K562 (cell line): ENCODE measurements at regions not wholly inside any gene's neighbourhood (a gene's known extent, or its start where the extent isn't known, plus 50 kb on each side); places are given as distances from the start of the nearest gene placed in this dataset.

Experiments used
- ATAC-seq: fragments of 200-7000 bp; cut with Tn5 transposase; 3 replicates; pipeline ENCODE4 v1.9.1; 2020; ENCODE audit warnings: moderate library complexity
- BruUV-seq: library from RNA; stranded (reverse); fragments of 400-500 nt; replicated peaks from 2 replicates; lab custom pipeline; 2021; lab: Mats Ljungman, UMichigan
- CTCF ChIA-PET: fragments of 300-600 bp; formaldehyde crosslinking; extraction: SDS; loops from one replicate; lab custom pipeline; 2021; ENCODE audit warnings: low intra/inter-chr PET ratio; lab: Yijun Ruan, JAX
- POLR2A ChIA-PET: fragments of 300-600, 350-650 bp; sonication (Branson Sonifier 250); formaldehyde crosslinking; extraction: SDS; loops from one replicate; lab custom pipeline; 2021; ENCODE audit warnings: antibody characterized with exemption, inconsistent platforms; lab: Yijun Ruan, JAX
- DNase-seq, 4 experiments: peaks; one replicate each; pipeline versions ENCODE4 v3.0.0 to v3.0.0-alpha.2; 2011 to 2018; ENCODE audit warnings: low spot score in 3 of 4, mixed read lengths in 3 of 4; ENCODE audit errors: extremely low read depth in 1 of 4
- FAIRE-seq: peaks from 2 replicates; lab custom pipeline; 2011; peaks lifted over from hg19 to GRCh38; lab: Jason Lieb, UNC
- H2AFZ ChIP-seq: 2 replicates; pipeline ENCODE4 v1.6.0; 2011; ENCODE audit warnings: low read depth, low read length, control low read depth, inconsistent platforms
- H3K27ac ChIP-seq: fragments of 200-600 bp; 3 replicates; pipeline ENCODE4 v1.8.0; 2011; ENCODE audit warnings: low read depth, mild to moderate bottlenecking, control low read depth, inconsistent platforms, low read length, moderate library complexity, mixed read lengths; ENCODE audit errors: extremely low read depth
- H3K27me3 ChIP-seq, 2 experiments: fragments of 300-600 bp in 1 of 2; 2 replicates in 1 of 2; 3 replicates in 1 of 2; pipeline versions ENCODE4 v1.6.0 to v1.8.0; 2011; ENCODE audit warnings: inconsistent platforms in 2 of 2, low read length in 2 of 2, mild to moderate bottlenecking in 1 of 2, mixed read lengths in 1 of 2, moderate library complexity in 1 of 2; ENCODE audit not compliant: control insufficient read depth in 2 of 2, insufficient read depth in 2 of 2
- H3K36me3 ChIP-seq: fragments of 300-600 bp; 3 replicates; pipeline ENCODE4 v1.8.0; 2011; ENCODE audit warnings: mild to moderate bottlenecking, low read length, inconsistent platforms; ENCODE audit not compliant: control insufficient read depth, insufficient read depth
- H3K4me1 ChIP-seq, 2 experiments: fragments of 200-600 bp in 1 of 2; replicated peaks in 1 of 2; 2 replicates in 1 of 2; 3 replicates in 1 of 2; pipeline versions ENCODE4 v1.5.1 to v1.8.0; 2011; ENCODE audit warnings: inconsistent platforms in 2 of 2, low read length in 2 of 2, mild to moderate bottlenecking in 1 of 2, mixed read lengths in 1 of 2, moderate library complexity in 1 of 2; ENCODE audit not compliant: control insufficient read depth in 2 of 2, insufficient read depth in 2 of 2
- H3K4me2 ChIP-seq: 2 replicates; pipeline ENCODE4 v1.6.1; 2011; ENCODE audit warnings: low read length, control low read depth, inconsistent platforms, mixed read lengths; ENCODE audit not compliant: insufficient read depth
- H3K4me3 ChIP-seq: fragments of 200-600 bp; sonication (generic), shearing (Covaris generic); 2 replicates; pipeline ENCODE4 v1.5.1; 2016; ENCODE audit warnings: control low read depth, inconsistent platforms
- H3K79me2 ChIP-seq: fragments of 200-600 bp; 3 replicates; pipeline ENCODE4 v1.8.0; 2011; ENCODE audit warnings: low read length, inconsistent platforms; ENCODE audit not compliant: control insufficient read depth, insufficient read depth
- H3K9ac ChIP-seq, 2 experiments: 2 replicates each; pipeline versions ENCODE4 v1.6.0 to v1.6.1; 2011; ENCODE audit warnings: low read depth in 2 of 2, low read length in 2 of 2, control low read depth in 1 of 2, inconsistent platforms in 1 of 2, mild to moderate bottlenecking in 1 of 2, mixed read lengths in 1 of 2; ENCODE audit not compliant: insufficient read depth in 1 of 2
- H3K9me1 ChIP-seq: one replicate; pipeline ENCODE4 v1.6.0; 2011; ENCODE audit warnings: inconsistent platforms, mild to moderate bottlenecking, low read length, moderate library complexity; ENCODE audit not compliant: control insufficient read depth, insufficient read depth
- H3K9me3 ChIP-seq: replicated peaks from 2 replicates; pipeline ENCODE4 v1.5.1; 2011; ENCODE audit warnings: low read depth, low read length, inconsistent platforms; ENCODE audit not compliant: control insufficient read depth, insufficient read depth
- H4K20me1 ChIP-seq: replicated peaks from 2 replicates; pipeline ENCODE4 v1.6.1; 2011; ENCODE audit warnings: low read length, inconsistent platforms, mixed read lengths; ENCODE audit not compliant: control insufficient read depth, insufficient read depth
- ARID3B ChIP-seq: fragments of 250-450 bp; sonication (Bioruptor Pico); IDR thresholded peaks from 2 replicates; pipeline ENCODE4 v1.4.0; 2020; ENCODE audit warnings: borderline replicate concordance
- ATF7 ChIP-seq: fragments of 450-650 bp; IDR thresholded peaks from 2 replicates; pipeline ENCODE4 v1.7.1; 2014; ENCODE audit warnings: mild to moderate bottlenecking, moderate library complexity
- CREBBP ChIP-seq: IDR thresholded peaks from one replicate; pipeline ENCODE4 v1.6.1; 2012; ENCODE audit warnings: low read depth, mild to moderate bottlenecking, control low read depth, inconsistent platforms, low read length
- DIDO1 ChIP-seq: fragments of 450-650 bp; IDR thresholded peaks from 2 replicates; pipeline ENCODE4 v1.6.1; 2016; ENCODE audit warnings: low read depth, missing biosample characterization, missing genetic modification characterization
- NFIX ChIP-seq: fragments of 250-450 bp; sonication (Bioruptor Pico); IDR thresholded peaks from 2 replicates; pipeline ENCODE4 v1.4.0; 2020; ENCODE audit warnings: low read depth, mild to moderate bottlenecking, moderate library complexity
- PURB ChIP-seq: sonication (generic); formaldehyde crosslinking; IDR thresholded peaks from 2 replicates; pipeline ENCODE4 v1.9.0; 2021; ENCODE audit warnings: low read depth, mild to moderate bottlenecking, missing genetic modification reagents
- RBM39 ChIP-seq: fragments of 200-400 bp; formaldehyde crosslinking; optimal IDR thresholded peaks from 2 replicates; pipeline ENCODE3; 2018; ENCODE audit warnings: low read depth, low read length
- SIRT6 ChIP-seq: IDR thresholded peaks from one replicate; pipeline ENCODE4 v1.6.1; 2012; ENCODE audit warnings: low read depth, mild to moderate bottlenecking, control low read depth, inconsistent platforms, low read length, moderate library complexity
- TBP ChIP-seq: optimal IDR thresholded peaks from 2 replicates; pipeline ENCODE3; 2011; ENCODE audit warnings: low read depth, low read length, improper control_type of control experiment
- TRIM28 ChIP-seq: fragments of 450-650 bp; IDR thresholded peaks from 2 replicates; pipeline ENCODE4 v1.6.1; 2017
- U2AF2 ChIP-seq: fragments of 200-400 bp; formaldehyde crosslinking; optimal IDR thresholded peaks from 2 replicates; pipeline ENCODE3; 2017; ENCODE audit warnings: low read depth, mild to moderate bottlenecking, low read length
- XRCC4 ChIP-seq: IDR thresholded peaks from one replicate; pipeline ENCODE4 v1.6.1; 2011; ENCODE audit not compliant: insufficient read depth, insufficient read length; ENCODE audit errors: extremely low read depth
- ZFX ChIP-seq: sonication (generic); formaldehyde crosslinking; IDR thresholded peaks from 2 replicates; pipeline ENCODE4 v1.8.0; 2022; ENCODE audit warnings: mild to moderate bottlenecking, missing genetic modification reagents, moderate library complexity
- ZNF316 ChIP-seq: fragments of 450-650 bp; IDR thresholded peaks from 2 replicates; pipeline ENCODE4 v1.6.1; 2016
- ZNF431 ChIP-seq: sonication (generic); formaldehyde crosslinking; IDR thresholded peaks from 2 replicates; pipeline ENCODE4 v1.8.0; 2022; ENCODE audit warnings: mild to moderate bottlenecking, missing genetic modification reagents
- WGBS: fragments of 100-300 bp; shearing (Covaris generic); methylation state at CpG from one replicate; pipeline ENCODE4 v1.1.6; 2016; ENCODE audit warnings: low coverage, mixed read lengths; ENCODE audit not compliant: insufficient coverage; ENCODE audit errors: missing lambda C conversion rate; 5-methylcytosine and 5-hydroxymethylcytosine counted together
- in situ Hi-C: fragments of 300-500 bp; cut with MboI; formaldehyde crosslinking; loops from 4 replicates; pipeline ENCODE4 v1.15.0; 2018; ENCODE audit warnings: inconsistent platforms, mixed read lengths
- intact Hi-C: fragments of 100-400 bp; cut with micrococcal nuclease; formaldehyde crosslinking; loops from 2 replicates; pipeline ENCODE4 v1.14.2; 2022

- no peak overlapping the region for H3K27ac ChIP-seq
- no peak for DNase-seq
- no peaks in the 10 kb centered on the region for H3K36me3 ChIP-seq
- H2AFZ ChIP-seq = no peak overlapping the region
- no peak for TF ChIP-seq NFIX (CRISPR knock-in tag)
- TF ChIP-seq ZFX (CRISPR knock-in tag) = no peak
- no peak for TF ChIP-seq TBP
- TF ChIP-seq, all 486 proteins: peak for 0
- H4K20me1 ChIP-seq = no peaks in the 10 kb centered on the region
- FAIRE-seq (no peak), ATAC-seq (no peak)
- H3K4me1 ChIP-seq = no peaks in the 10 kb centered on the region
- no peaks in the 10 kb centered on the region for H3K27me3 ChIP-seq
- no peaks in the 10 kb centered on the region for H3K9me1 ChIP-seq
- no peak overlapping the region for H3K4me2 ChIP-seq
- CTCF ChIA-PET = no interaction called here
- 0% methylated on average over 1 of the region's 1 CpG for WGBS
- intact Hi-C loops = no loop called here
- no peak overlapping the region for H3K9ac ChIP-seq
- in situ Hi-C loops = no loop called here
- H3K4me3 ChIP-seq = no peak overlapping the region
- no peaks in the 10 kb centered on the region for H3K79me2 ChIP-seq
- 0 out of 2 replicates have a peak, but pooled peaks cover 1% of the 10 kb centered on the region for H3K9me3 ChIP-seq
- BruUV-seq = no TSS peak
- POLR2A ChIA-PET = no interaction called here
Measured at GRCh38 chr2:34734042-34734441, 1134.9 kb upstream of the FAM98A start.

- ChIA-PET CTCF (no interaction called here), POLR2A (no interaction called here)
- no peaks in the 10 kb centered on the region for H3K27me3 ChIP-seq
- no peak overlapping the region for H3K4me2 ChIP-seq
- intact Hi-C loops = no loop called here
- no peaks in the 10 kb centered on the region for H3K9me1 ChIP-seq
- WGBS = 0% methylated on average over 2 of the region's 2 CpGs
- no TSS peak for BruUV-seq
- in situ Hi-C loops = no loop called here
- no peak overlapping the region for H3K4me3 ChIP-seq
- H2AFZ ChIP-seq = no peak overlapping the region
- H3K9me3 ChIP-seq = 0 out of 2 replicates have a peak, but pooled peaks cover 1% of the 10 kb centered on the region
- H3K4me1 ChIP-seq = no peaks in the 10 kb centered on the region
- no peaks in the 10 kb centered on the region for H3K36me3 ChIP-seq
- TF ChIP-seq U2AF2 = no peak
- TF ChIP-seq CREBBP = no peak
- TF ChIP-seq XRCC4 = no peak
- TF ChIP-seq RBM39 = no peak
- no peak for TF ChIP-seq TRIM28
- no peak for TF ChIP-seq ZNF316
- no peak for TF ChIP-seq PURB (CRISPR knock-in tag)
- no peak for TF ChIP-seq SIRT6
- no peak for TF ChIP-seq ATF7
- TF ChIP-seq ARID3B (CRISPR knock-in tag) = no peak
- TF ChIP-seq ZNF431 (CRISPR knock-in tag) = no peak
- TF ChIP-seq DIDO1 (tag) = no peak
- no peak for FAIRE-seq
- H3K9ac ChIP-seq = no peak overlapping the region
- no peak for ATAC-seq
- DNase-seq = no peak
- no peaks in the 10 kb centered on the region for H3K79me2 ChIP-seq
- H4K20me1 ChIP-seq = no peaks in the 10 kb centered on the region
- no peak overlapping the region for H3K27ac ChIP-seq
Measured at GRCh38 chr2:34731292-34731691, 1132.2 kb upstream of the FAM98A start.
